ACHN (cell line): ENCODE measurements at regions not wholly inside any gene's neighbourhood (a gene's known extent, or its start where the extent isn't known, plus 50 kb on each side); places are given as distances from the start of the nearest gene placed in this dataset.

Experiments used
- DNase-seq: peaks from one replicate; pipeline ENCODE4 v3.0.0-alpha.2; 2015
- in situ Hi-C: cut with HindIII; loops from 2 replicates; pipeline ENCODE4 v1.10.0; 2017; ENCODE audit warnings: low sequenced_read_pairs, low pct_ligation_motif_present, low pct_unique_long_range_greater_than_20kb

DNA sequence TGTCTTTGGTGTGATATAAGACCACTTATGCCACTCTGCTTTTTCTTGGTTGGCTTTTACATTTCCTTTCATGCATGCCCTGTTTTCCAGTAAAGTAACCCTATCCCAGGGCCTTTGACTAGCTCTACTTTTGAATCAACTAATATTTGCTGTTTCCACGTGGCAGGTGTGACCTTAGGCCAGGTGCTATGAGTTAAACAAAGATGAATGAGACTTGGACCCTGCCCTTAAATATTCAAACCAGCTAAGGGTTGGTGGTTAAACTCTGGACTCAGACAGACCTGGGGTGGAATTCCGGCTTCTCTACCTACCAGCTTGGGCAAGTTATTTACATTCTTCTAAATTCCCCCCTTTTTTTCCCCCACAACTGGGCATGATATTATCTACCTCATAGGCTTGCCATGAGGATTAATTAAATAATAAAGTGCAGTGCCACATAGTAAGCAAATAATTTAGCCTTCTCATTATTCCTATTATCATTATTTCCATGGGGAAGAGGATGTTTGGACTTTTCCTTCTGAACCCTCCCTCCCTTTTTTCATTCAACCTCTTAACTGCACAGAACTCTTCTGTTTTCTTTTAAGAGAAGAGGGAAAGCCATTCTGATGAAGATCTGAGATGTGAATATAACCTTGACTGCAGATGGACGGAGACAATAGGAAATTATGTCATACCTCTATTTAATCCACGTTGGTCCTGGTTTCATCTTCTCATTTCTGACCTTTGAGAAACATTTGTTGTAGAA is 143.6 kb upstream of the TNFAIP3 start:
- DNase-seq: no peak
- in situ Hi-C loops: no loop called here

DNA sequence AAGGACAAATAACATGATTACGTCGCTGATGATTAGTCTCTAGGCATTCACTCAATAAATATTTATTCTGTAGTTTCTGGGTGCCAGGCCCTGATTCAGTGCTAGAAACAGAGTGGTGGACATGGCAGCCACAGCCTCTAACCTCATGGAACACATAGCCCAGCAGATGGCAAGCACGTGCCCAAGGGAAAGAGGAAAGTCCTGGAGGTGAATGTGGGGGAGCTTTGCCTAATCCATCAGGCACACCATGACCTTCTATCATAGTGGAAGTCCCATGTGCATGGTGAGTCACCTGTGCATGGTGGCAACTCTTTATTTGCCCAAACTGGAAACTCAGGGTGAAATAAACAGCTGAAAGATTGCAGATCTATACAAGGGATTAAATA is 143.0 kb upstream of the TNFAIP3 start:
- in situ Hi-C loops: no loop called here
- DNase-seq: no peak

- DNase-seq: no peak
- in situ Hi-C loops: no loop called here
Observed at GRCh38 chr6:137724495-137725211, 142.4 kb upstream of the TNFAIP3 start.

DNA sequence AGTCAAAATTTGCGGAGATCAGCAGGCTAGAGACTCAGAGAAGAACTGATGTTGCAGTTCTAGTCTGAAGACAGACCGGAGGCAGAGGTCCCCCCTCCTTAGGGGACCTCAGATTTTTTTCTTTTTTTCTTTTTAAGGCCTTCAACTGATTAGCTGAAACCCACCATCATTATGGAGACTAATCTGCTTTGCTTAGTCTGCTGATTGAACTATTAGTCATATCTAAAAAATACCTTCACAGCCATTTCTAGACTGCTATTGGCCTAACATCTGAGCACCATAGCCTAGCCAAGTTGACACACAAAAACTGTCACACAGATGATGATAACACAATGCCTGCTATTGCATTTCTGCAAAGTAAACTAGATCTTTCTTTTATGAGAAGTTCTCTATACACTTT is 141.1 kb upstream of the TNFAIP3 start:
- no peak for DNase-seq
- in situ Hi-C loops: no loop called here

- no peak for DNase-seq
- in situ Hi-C loops: no loop called here
Observed at GRCh38 chr6:137726582-137726981, 140.5 kb upstream of the TNFAIP3 start.

GRCh38 chr6:137727216-137727765 is 139.8 kb upstream of the TNFAIP3 start:
- no peak for DNase-seq
- in situ Hi-C loops: no loop called here

DNA sequence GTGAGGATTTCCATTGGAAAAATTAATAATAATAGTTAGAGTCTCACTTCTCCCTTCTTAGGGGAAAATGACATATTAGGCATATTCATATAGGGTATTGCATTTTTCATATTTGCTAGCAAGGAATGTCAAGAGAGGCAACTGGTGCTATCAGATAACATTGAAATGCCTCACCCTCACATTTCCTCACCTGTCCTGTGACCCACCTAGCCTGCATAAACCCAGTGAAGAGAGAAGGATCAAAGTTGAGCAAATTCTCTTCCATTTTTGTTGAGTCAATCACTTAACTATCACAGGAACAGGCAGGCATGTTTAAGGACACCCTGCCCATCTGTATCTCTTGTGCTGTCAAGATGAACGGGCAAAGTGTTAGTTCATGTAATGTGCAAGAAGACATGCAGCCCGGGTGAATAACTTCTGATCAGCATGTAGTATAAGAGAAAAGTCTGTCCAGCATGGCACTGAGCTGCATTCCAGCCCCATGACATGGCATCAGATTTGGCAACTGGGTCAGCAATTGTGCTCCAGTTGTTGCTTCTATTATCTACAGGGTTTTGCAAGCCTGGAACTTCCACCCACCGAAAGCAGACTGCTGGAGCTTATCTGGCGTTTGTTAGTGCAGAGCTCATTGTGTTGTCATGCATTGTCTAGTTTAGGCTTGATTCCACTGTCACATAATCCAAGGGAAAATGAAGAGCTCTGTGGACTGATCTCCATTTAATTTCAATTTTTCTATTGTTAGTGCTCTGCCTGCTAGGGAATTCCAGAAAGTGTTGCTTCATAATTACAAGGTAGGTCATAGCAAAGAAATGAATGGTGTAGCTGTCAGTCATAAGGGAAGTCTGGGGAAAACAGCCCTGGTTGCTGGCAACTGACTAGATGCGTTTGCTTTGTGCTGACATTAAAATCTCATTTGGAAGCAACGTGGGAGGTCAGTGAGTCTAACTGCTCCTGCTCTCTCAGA is 138.4 kb upstream of the TNFAIP3 start:
- DNase-seq: peak; percentile 15
- in situ Hi-C loops: no loop called here

DNA sequence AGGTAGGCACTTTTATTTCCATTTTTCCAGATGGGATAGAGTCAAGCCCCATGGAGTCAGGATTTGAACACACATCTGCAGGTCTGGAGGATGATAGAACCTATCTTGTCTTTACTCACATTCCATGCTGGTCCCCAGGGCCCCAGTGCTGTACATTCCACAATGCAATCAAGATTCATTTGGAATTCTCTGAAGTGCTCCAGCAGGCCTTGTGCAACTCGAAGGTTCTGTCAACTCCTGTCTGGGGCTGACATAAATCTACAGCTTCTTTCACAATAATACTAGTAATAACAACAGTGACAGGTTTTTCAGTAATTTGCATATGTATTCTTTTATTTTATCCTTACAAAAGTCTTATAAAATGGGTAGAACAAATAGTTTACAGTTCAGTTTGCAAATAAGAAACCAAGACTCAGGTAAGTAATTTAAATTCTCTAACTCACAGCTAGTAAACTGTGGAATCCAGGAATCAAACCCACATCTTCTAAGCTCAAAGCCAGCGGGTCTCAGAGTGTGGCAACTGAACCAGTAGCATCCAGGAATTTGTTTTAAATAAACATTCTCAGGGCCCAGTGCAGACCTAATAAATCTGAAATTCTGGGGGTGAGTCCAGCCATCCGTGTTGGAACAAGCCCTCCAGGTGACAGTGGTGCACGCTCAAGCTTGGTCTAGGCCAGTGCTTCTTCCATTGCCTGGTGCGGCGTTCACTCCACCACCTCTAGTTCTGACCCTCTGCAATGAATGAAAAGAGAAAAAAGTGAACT is 137.0 kb upstream of the TNFAIP3 start:
- in situ Hi-C loops: no loop called here
- no peak for DNase-seq

- in situ Hi-C loops: no loop called here
- no peak for DNase-seq
Observed at GRCh38 chr6:137731600-137731959, 135.5 kb upstream of the TNFAIP3 start.

DNA sequence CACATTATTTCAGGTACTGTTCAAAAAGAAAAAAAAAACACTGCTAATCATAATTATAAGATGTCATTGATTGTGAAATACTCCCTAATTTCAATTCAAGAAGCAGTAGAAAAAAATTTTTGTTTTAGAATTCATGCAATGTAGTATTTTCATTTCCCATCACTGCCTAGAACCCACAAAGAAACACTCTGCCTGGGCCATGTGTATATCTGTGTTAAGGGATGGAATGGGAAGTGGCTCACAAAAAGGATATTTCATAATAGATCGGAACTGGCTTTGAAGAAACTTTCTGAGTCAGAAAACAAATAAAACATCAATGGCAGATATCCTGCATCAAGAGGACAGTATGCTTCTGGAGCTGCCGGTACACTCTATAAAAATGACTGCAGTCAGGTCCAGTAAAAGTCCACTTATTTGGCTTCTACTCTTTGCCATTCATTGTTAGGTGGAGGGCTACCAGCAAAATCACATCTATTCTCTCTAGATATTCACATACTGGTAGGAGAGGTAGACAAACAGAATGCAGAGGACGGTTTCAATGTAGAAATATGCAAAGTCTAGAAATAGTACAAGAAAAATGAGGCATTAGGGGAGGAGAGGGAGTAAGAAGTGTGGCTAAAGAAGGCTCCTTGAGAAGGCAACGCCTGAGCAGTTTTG is 135.0 kb upstream of the TNFAIP3 start:
- DNase-seq: no peak
- in situ Hi-C loops: no loop called here

GRCh38 chr6:137733372-137733771 is 133.7 kb upstream of the TNFAIP3 start:
- in situ Hi-C loops: no loop called here
- DNase-seq: no peak

- no peak for DNase-seq
- in situ Hi-C loops: no loop called here
Observed at GRCh38 chr6:137734005-137734874, 132.8 kb upstream of the TNFAIP3 start.

DNA sequence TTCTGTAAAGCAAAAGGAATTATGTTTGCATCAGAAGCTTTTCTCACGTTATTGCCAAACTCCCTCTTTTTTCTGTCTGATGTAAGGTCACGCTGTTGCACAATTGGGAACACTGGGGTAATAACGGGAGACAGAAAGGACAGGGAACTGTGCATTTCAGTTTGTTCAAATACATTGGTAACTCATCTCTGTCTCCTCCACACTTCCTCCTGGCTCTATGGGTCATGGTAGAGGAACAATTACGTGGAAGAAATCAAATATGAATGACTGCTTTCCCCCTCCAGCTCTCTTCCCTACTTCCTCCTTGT is 132.2 kb upstream of the TNFAIP3 start:
- in situ Hi-C loops: no loop called here
- DNase-seq: no peak

- in situ Hi-C loops: no loop called here
Observed at GRCh38 chr6:137736048-137736818, 130.8 kb upstream of the TNFAIP3 start.

DNA sequence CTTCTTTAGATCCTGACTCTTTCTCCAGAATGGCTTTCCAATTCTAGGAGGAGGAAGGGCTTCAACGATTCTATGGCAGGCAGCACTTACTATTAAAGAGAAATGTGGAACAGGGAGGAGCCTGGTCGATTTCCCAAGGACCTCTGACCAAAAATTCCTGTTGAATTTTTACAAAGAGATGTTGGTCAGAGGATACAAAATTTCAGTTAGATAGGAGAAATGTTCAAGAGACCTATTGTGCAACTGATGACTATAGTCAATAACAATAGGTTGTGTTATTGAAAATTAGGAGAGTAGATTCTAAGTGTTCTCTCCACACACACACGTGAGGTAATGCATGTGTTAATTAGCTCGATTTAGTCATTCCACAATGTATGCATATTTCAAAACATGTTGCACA is 130.1 kb upstream of the TNFAIP3 start:
- DNase-seq: no peak
- in situ Hi-C loops: no loop called here

More at GRCh38 chr6:137736048-137736818, 130.8 kb upstream of the TNFAIP3 start:
- no peak for DNase-seq

DNA sequence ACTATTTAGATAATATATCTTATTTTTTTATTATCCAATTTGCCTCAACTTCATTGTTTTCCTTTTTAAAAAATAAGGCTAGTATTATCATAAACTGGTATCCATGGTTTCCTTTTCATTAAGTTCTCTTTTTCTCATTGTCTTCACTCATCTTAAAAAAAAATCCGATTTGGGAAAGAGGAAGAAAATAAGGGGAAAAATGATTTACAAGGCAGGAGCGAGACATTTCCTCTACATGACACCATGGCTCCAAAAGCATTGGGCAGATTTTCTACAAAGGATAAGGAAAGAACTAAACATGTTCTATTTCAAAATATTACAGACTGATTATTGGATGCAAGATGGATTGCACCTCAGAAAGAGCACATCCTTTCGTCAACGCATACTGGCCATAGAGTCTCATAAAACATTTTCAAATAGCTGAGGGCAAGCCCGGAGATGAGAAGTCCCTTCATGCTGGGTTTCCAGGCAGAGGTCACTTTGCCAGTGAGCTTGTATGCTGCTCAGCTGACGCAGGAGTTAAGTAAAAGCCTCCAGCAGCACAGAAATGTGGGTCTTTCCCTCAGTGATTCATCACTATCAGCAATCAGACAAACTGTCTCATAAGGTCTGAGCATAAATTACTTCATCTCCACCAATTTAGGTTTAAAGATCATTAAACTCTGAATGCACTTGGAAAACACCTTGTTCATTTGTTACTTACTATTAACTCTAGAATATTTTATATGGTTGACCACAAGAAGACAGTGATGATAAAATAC is 129.0 kb upstream of the TNFAIP3 start:
- in situ Hi-C loops: no loop called here
- no peak for DNase-seq
